ENCODE measurements at regions not wholly inside any gene's neighbourhood (a gene's known extent, or its start where the extent isn't known, plus 50 kb on each side); places are given as distances from the start of the nearest gene placed in this dataset.

DNA sequence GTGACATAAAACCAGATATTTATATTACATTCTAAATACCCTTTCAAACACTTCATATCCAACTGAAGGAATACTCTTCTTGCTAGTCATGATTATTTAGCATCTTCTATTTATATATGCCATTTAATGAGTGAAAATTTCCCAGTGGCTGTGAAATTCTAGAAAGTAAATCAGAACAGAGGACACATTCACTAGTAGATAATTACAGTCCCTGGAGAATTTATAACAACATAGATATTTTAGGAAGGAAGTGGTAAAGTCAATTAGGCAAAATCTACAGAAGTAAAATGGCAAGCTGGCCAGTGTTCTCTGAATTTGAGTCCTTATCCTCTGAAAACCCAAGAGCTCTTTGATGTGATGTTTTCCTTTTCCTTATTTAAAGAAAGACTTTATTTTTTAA is 121.8 kb downstream of the PMAIP1 start:
- TF ChIP-seq, protein P1, sequence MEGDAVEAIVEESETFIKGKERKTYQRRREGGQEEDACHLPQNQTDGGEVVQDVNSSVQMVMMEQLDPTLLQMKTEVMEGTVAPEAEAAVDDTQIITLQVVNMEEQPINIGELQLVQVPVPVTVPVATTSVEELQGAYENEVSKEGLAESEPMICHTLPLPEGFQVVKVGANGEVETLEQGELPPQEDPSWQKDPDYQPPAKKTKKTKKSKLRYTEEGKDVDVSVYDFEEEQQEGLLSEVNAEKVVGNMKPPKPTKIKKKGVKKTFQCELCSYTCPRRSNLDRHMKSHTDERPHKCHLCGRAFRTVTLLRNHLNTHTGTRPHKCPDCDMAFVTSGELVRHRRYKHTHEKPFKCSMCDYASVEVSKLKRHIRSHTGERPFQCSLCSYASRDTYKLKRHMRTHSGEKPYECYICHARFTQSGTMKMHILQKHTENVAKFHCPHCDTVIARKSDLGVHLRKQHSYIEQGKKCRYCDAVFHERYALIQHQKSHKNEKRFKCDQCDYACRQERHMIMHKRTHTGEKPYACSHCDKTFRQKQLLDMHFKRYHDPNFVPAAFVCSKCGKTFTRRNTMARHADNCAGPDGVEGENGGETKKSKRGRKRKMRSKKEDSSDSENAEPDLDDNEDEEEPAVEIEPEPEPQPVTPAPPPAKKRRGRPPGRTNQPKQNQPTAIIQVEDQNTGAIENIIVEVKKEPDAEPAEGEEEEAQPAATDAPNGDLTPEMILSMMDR (conservative IDR thresholded peaks at IDR 0.05 in 1 of 2, IDR thresholded peaks at IDR 0.05 in 1 of 2; ENCODE audit: low read depth in 1 of 2, low read length in 2 of 2) = no peak
- no peak for TF ChIP-seq EZH2 (IDR thresholded peaks at IDR 0.05; ENCODE audit: low read length, missing control alignments)
